IMR-90 (cell line): ENCODE measurements at regions not wholly inside any gene's neighbourhood (a gene's known extent, or its start where the extent isn't known, plus 50 kb on each side); places are given as distances from the start of the nearest gene placed in this dataset.

Experiments used
- CEBPB ChIP-seq: IDR thresholded peaks from 2 replicates; pipeline ENCODE4 v1.6.1; 2012; ENCODE audit warnings: low read depth, low read length, improper control_type of control experiment
- POLR2A ChIP-seq: IDR thresholded peaks from 2 replicates; pipeline ENCODE4 v1.6.1; 2012; ENCODE audit warnings: mild to moderate bottlenecking, low read depth, low read length
- RAD21 ChIP-seq: IDR thresholded peaks from 2 replicates; pipeline ENCODE4 v1.6.1; 2012; ENCODE audit warnings: low read length, improper control_type of control experiment
- RFX5 ChIP-seq: IDR thresholded peaks from 2 replicates; pipeline ENCODE4 v1.8.0; 2012; ENCODE audit warnings: low read depth, mild to moderate bottlenecking, low read length, moderate library complexity
- SMC3 ChIP-seq: fragments of 150-350 bp; IDR thresholded peaks from 2 replicates; pipeline ENCODE4 v1.6.1; 2016; ENCODE audit warnings: low read depth, mild to moderate bottlenecking, antibody characterized with exemption, low read length, moderate library complexity
- TF ChIP-seq, protein P1 (sequence below): conservative IDR thresholded peaks from 2 replicates; pipeline ENCODE4 v1.5.1; 2012; ENCODE audit warnings: mild to moderate bottlenecking, low read depth, low read length, improper control_type of control experiment

GRCh38 chr10:78552261-78552811, 516.4 kb upstream of the ZMIZ1 start:
- TF ChIP-seq RFX5, result no peak
- TF ChIP-seq, protein P1, sequence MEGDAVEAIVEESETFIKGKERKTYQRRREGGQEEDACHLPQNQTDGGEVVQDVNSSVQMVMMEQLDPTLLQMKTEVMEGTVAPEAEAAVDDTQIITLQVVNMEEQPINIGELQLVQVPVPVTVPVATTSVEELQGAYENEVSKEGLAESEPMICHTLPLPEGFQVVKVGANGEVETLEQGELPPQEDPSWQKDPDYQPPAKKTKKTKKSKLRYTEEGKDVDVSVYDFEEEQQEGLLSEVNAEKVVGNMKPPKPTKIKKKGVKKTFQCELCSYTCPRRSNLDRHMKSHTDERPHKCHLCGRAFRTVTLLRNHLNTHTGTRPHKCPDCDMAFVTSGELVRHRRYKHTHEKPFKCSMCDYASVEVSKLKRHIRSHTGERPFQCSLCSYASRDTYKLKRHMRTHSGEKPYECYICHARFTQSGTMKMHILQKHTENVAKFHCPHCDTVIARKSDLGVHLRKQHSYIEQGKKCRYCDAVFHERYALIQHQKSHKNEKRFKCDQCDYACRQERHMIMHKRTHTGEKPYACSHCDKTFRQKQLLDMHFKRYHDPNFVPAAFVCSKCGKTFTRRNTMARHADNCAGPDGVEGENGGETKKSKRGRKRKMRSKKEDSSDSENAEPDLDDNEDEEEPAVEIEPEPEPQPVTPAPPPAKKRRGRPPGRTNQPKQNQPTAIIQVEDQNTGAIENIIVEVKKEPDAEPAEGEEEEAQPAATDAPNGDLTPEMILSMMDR, result no peak
- no peak for TF ChIP-seq RAD21
- TF ChIP-seq POLR2A, result no peak
- no peak for TF ChIP-seq SMC3
- no peak for TF ChIP-seq CEBPB
